ENCODE measurements at regions not wholly inside any gene's neighbourhood (a gene's known extent, or its start where the extent isn't known, plus 50 kb on each side); places are given as distances from the start of the nearest gene placed in this dataset.

DNA sequence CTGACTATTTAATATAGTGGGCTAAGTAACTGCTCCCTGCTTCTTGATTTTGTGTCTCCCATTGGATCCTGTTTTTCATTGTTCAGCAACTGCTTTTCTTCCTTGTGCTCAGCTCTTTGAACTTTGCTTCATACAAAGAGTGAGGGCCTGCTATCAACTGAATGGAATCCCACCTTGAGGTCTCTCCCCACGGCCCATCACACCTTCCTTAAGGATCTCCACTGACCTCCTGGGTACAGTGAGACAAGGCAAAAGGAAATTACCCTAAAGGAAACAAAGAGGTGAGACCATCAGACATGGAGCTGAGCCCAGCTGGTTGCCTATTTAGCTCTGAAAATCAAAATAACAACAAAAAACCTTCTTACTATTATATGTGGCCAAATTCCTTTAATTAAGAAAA is 91.3 kb upstream of the RPL34 start:
- no peak for DNase-seq (ENCODE audit: low read depth in 2 of 3, low spot score in 1 of 3)

DNA sequence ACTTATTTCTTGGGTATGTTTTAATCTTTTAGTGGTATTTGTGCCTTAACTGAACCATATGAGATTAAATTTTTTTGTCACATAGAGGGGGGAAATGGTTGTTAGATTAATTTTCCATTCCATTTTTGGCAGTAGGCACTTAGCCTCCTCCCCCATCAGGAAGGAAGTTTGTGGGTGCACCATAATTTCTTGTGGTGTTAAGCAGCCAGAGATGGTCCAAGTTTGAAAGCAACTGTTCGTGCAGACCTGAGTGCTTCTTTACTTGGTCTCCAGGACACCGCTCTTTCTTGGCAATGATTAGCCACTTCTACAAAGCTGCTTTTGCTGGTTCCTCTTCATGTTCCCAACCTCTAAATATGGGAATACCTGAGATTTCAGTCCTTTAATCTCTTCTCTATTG is 92.7 kb upstream of the RPL34 start:
- no peak for DNase-seq (ENCODE audit: low read depth in 2 of 3, low spot score in 1 of 3)

DNA sequence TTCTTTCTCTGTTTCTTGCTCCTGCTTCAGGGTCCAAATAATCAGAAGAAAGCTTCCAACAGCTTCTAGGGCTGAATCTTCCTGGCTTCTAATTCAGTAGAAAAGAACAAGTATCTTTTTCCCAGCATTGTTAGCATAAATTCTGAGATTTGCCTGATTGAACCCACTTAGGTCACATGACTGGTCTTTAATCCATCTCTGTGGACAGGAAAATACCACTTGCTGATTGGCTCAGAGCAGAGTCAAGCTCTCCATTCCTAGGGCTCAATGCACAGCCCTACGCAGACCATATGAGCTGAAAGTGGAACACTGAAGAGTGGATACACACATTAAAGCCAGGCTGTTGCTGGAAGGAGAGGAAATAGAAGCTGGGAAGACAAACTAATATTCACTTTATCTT is 99.6 kb upstream of the RPL34 start:
- no peak for DNase-seq (ENCODE audit: low read depth in 2 of 3, low spot score in 1 of 3)

DNA sequence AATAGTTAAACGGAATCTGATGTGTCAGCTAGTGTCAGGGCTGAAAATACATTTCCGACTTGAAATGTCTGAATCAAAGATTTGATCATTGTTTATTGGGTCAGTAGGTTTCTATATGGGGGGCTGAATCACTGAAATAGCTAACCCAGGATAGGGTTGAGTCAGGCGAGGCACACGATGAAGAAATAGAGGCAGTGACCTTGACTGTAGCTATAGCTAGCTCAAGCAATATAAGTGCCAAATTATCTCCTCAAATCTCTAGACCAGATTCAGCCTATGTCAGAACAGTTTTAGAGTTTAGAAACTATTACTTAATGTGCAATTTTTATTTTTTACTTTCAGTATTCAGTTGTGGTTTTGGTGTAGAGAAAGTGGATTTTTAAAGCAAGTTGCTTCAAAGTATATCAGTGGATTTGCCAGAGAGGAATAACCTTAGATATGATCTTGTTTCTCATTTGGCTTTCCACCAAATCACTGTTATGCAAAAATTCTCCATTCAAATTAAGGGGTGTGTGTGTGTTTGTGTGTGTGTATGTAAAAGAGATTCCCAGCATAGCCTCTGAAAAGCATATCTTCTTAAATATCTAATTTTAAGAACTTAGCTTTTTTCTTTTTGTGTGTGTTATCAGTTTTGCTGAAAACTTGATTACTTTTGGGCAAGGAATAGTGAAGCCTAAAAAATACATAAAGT is 100.3 kb upstream of the RPL34 start:
- DNase-seq (ENCODE audit: low read depth in 2 of 3, low spot score in 1 of 3), result no peak

DNA sequence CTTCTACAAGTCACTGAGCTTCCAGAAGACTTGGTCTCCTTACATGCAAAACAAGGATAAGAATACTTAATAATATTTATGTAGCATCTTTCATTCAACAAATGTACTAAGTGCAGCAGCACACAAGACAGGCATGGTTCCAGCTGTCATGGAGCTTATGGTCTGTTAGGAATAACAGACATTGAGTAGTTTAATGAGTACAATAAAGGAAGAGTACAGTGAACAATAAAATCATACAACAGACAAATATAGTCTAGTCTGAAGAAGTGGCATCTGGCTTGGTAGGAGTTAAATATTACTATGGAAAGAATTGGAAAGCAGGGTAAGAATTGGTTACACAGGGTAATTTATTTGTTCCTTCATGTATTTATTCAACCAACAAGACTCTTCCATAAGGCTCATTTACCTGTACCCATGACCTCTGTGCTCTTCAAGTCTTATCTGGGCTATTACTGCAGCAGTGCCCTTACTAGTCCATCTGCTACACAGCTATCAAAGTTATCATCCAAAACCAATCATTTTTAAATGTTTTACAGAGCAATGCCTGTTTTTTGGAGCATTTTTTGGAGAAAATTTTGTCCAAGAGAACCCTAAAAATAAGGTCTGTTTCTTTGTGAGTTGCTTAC is 101.1 kb upstream of the RPL34 start:
- DNase-seq (ENCODE audit: low read depth in 2 of 3, low spot score in 1 of 3), result no peak

DNA sequence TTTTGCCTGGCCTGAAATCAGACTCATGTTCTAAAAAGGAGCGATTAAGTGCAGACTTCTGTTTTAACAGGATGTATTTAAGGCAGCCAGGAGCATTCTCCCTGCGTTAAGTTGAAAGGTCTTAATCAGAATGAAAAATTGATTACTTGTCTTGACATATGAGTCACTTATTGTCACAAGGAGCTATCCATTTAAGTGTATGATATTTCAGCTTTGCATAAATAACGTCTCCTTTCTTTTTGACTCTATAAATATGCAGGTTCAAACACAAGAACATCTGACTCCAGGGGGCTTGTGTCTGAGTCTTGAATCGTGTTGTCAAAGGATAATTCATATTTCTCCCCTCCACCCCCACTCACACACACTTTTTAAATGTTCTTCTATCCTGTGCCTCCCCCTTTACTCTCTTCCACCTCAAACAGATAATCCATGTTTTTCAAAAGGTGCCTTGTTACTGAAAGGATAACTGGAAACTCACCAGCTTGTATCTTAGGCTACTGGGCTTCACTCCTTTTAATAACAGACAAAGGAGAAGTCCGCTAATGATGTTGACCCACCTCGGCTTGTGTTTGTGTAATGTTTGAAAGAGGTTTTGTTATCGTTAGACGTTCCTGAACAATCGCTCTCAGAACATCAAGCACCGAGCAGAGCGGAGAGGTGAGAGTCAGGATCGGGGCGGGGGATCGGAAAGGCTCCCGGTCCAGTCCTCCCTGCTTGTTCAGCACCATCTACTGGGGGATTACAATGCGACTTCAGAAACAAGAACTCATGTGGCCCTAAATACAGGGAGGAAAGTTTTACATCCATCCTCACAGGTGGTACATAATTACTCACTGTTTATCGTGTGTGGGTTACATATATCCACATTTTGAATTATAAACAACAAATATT is 107.5 kb upstream of the RPL34 start:
- peak; percentile 6 to 31 (median 20) for DNase-seq (ENCODE audit: low read depth in 2 of 3, low spot score in 1 of 3)

DNA sequence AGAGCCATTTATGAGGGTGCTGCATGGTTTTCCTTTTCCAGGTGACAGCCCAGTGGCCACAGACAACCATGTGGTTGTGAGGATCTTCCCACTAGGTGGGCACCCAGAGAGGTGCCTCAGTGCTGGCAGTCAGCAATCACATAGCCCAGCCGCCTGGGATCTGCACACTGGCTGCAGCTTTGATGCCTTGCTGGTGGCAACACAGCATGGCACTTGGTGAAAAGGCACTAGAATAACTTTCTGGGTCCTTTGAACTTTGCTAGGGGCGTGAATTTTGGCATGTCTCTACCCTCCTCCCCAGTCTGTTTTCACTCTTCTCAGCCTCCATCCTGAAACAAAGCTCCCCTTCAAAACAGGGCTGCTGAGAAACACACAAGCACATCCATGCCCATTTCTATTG is 108.8 kb upstream of the RPL34 start:
- DNase-seq (ENCODE audit: low read depth in 2 of 3, low spot score in 1 of 3), result no peak

DNA sequence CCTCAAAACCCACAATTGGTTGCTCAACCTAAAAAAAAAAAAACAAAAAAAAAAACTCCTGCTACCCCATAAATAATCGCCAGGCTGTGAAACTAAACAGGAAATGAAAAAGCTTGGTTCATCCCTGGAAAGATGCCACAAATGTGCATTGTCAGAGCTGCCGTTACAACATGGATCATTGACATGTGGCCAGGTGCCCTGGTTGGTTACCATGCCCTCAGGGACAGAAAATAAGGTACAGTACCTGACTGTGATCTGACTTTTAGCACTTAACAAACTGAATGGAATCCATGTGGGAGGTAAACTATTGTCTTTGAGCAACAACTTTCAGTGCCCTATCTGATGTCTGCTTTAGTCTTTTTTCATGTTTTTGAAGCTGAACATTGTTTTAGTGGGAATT is 118.0 kb upstream of the RPL34 start:
- DNase-seq (ENCODE audit: low read depth in 2 of 3, low spot score in 1 of 3), result no peak

DNA sequence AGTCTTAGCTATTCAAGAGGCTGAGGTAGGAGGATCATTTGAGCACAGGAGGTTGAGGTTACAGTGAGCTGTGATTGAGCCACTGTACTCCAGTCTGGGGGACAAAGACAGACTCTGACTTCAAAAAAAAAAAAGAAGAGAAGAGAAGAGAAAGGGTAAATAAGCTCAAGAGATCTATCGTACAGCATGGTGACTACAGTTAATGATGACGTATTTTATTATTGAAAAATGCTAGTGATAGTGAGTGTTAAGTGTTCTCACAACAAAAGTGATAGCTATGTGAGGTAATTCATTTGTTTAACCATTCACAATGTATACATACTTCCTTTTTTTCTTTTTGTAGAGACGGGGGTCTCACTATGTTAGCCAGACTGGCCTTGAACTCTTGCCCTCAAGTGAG is 121.5 kb upstream of the RPL34 start:
- DNase-seq (ENCODE audit: low read depth in 2 of 3, low spot score in 1 of 3), result no peak

DNA sequence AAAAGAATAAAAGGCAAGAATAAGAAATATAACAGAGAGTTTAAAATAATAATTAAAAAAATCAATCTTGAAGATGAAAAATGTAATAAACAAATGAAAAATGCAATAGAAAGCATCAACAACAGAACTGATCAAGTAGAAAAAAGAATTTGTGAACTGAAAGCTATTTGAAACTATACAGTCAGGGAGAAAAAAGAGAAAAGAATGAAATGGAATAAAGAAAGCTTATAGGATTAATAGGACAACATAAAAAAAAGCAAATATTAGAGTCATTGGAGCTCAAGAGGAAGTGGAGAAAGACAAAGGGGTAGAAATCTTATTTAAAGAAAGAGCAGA is 126.8 kb upstream of the RPL34 start:
- no peak for DNase-seq (ENCODE audit: low read depth in 2 of 3, low spot score in 1 of 3)

DNA sequence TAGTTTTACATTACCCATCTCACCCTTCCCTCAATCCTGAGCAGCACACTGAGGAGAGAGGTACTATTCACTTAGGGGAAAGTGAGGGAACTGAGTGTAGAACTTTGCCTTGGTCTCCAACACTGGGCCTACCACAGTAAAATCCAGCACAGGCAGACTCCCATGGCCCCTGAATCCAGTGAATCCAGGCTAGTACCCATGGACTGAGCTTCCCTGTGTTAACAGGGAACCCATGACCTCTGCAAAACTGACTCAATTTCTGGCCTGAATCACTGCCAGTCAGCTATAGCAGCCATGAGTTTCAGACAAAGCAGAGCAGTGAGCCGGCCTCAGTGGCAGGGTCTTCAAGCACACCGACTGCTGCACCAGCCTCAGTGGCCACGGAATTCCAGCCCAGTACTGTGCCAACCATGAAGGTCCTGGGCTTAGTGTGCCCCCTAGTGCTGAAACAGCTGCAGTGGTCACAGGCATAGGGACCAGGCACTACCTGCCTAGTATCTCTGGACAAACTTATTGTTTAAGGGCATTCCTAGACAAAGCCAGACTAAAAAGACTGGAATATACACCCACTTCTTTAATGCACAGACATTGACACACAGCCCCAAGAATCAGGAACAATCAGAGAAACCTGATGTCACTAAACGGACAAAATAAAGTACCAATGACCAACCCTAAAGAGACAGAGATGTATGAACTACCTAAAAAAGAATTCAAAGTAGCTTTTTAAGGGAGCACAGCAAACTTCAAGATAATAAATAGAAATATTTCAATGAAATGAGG is 127.4 kb upstream of the RPL34 start:
- DNase-seq (ENCODE audit: low read depth in 2 of 3, low spot score in 1 of 3), result peak in 1 of 3 donors; percentile 20

DNA sequence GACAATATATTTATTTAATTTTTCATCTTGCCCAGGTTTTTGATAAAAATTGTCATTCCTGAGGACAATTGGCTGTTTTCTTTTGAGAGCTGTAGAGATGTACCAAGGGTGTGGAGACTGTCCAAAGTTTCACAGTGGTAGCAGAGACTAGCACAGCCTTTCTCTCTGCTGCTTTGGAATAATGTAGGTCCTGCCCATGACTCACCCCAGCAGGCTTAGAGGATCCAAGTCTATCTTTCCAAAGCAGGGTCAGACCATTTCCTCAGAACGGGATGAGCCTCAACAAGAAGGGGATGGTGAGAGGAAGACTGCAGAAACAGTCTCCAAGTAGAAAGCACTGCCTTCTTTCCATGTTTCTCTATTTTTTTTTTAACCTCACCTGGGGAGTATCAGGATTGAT is 131.5 kb upstream of the RPL34 start:
- no peak for DNase-seq (ENCODE audit: low read depth in 2 of 3, low spot score in 1 of 3)

DNA sequence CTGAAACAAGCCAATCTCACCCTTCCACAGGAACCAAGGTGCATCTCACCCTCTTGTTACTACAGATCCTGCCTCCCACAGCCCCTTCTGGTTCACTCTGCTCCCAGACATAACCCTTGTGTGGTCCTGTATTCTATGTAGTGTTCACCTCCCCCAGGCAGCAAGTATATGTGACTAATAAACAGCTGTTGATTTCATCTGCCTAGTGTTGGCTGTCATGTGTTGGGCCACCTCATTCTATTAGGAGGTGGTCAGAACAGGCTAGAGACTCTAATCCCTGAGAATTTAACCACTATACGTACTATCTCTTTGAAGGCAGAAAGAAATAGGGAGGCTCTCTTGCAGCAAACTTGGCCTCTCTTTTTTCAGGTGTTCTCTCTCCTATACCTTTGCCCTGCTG is 134.3 kb upstream of the RPL34 start:
- no peak for DNase-seq (ENCODE audit: low read depth in 2 of 3, low spot score in 1 of 3)

DNA sequence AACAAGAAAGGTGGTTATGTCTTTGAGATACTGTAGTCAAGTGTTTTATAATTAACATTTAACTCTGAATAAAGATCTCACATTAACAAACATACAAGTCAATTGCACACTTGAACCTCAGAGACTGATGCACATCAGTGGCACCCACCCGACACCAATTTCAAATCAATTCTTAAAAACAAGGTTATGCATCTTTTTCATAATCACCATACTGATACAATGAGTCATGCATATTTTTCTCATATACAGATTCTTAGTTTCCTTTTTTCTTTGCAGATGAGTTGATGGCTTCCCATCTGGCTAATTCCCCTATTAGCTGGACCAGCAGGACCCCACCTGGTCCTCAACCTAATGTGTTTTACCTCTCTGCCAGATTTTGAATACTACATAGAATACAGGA is 136.2 kb upstream of the RPL34 start:
- DNase-seq (ENCODE audit: low read depth in 2 of 3, low spot score in 1 of 3), result no peak

DNA sequence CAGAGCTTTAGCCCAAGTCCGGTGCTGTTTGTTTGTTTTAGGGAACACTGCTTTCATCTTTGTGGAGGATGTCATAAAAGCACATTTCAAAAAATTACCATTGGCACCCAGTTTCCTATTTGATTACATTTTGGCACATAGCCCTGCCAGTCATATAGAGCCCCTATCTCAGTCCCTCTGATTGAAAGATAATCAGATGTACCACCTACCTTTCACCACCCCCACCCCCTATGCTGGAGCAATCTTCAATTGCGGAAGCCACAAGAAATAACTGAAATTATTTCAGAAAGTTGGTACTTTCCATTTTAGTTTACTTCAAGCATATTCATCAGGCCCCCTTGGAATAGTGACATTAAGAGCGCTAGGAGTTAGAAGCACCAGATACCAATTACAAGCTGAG is 136.7 kb upstream of the RPL34 start:
- DNase-seq (ENCODE audit: low read depth in 2 of 3, low spot score in 1 of 3), result no peak

DNA sequence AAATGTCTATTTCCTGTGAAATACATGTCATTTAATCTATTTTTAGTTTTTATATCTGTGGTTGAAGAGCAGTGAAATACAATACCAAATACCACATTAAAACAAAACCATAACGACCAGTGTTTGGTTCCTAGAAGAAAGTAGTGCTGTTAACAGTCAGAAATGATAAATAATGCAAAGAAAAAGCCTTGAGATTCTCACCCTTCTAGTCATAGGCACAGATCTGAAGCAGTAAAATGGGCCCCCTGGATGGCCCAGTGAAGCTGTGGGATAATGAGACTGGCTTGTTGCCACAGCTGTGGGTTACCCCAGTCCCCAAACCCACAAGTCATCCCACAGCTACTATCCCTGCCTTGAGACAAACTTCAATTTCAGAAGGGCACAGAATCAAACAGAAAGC is 137.3 kb upstream of the RPL34 start:
- peak in 2 of 3 donors; percentile 24 to 31 for DNase-seq (ENCODE audit: low read depth in 2 of 3, low spot score in 1 of 3)

DNA sequence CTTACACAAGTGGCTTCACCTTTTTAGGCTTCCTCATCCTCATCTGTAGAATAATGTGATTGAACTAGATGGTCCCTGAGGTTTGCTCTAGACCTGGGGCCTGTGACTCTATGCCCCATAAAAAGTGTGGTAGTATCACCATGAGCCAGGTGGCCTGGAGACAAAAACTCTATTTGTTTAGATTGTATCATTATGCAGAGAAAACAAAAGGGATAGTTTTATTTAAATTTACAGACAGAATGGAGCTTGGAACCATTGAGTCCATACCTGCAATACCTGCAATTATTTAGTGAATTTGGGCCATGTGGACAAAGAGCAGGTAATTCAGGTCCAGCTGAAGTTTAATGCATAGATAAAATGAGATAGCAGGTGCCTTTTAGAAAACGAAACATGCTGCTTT is 139.5 kb upstream of the RPL34 start:
- no peak for DNase-seq (ENCODE audit: low read depth in 2 of 3, low spot score in 1 of 3)

DNA sequence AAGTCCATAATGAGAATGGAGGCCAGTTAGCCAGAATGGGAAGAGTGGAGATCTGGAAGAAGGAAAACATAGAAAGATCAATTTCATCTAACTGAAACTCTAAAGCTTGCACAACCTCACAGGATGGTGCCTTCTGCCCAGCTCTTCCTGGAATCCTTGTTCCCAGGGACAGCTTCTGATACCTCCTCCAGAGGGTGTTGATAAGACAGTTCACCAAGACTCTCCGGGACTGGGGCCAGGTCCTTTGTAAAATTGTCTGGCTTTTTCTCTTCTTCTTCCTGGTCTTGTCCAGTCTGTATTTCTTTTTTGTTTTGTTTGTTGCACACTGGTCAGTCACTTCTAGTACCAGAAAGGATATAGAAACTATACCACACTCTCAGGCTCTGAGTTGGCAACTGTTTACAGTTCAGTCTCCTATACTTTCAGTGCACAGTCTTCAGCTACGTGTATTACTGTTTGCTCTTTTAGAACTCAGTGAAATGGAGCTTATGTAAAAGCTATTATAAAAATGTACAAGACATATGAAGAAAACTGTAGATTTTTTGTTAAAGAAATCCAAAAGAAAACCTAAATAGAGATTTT is 142.8 kb upstream of the RPL34 start:
- DNase-seq (ENCODE audit: low read depth in 2 of 3, low spot score in 1 of 3), result no peak

DNA sequence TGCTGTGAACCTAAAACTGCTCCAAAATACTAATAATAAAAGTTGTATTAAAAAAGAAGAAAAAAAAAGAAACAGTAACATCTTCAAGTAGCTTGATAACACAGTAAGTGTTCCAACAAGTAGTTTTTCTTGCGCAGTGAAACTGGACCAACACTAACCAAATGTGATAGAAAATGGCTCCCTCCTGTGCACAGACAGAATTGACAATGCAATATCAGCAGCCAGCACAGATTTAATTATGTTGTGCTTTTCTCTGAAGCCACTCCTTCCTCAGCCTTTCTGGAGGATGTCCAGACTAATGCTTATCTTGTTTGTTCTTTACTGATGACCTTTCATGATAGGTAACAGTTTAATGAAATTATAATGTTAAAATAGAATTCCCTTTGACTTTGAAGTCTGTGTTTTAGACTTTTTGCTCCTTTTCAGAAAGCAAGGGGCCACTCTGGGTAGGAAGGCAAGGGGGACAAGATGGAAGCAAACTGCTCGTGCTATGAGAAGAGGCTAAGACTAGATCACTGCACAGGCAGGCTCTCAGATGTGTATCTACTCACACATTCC is 147.1 kb upstream of the RPL34 start:
- DNase-seq (ENCODE audit: low read depth in 2 of 3, low spot score in 1 of 3), result no peak

DNA sequence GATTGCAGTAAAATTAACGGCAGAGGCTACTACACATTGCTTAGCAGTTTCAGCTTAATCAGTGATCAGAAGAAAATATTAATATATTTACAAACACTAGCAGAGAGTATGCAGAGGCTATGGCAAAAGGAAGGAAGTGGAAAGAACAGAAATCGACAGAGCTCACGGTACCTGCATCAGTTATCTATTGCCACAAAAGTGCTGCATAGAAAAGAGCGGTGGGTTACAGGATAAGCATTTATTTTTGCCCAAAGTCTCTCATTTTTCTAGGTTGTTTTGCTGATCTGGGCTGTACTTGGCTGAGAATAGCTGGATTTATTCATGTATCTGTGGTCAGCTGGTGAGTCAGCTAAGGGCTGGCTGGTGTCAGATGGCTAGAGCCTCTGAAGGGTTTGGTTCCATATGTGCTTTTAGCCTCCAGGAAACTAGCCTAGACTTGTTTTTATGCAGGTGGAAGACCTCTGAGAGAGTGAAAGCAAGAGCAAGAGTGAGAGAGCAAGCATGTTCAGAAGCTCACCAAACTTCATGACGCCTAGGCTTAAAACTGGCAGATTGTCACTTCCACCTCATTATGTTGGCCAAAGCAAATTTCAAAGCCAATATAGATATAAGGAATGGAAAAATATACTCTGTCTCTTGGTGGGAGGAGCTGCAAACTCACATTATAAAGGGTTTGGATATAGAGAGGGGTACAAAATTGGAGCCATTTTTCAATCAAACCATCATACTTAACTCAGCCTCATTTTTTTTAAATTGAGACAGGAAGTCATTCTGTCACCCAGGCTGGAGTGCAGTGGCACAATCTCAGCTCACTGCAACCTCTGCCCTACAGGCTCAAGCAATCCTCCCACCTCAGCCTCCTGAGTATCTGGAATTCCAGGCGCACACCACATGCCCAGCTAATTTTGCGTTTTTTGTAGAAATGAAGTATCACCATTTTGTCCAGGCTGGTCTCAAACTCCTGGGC is 153.2 kb upstream of the RPL34 start:
- DNase-seq (ENCODE audit: low read depth in 2 of 3, low spot score in 1 of 3), result no peak
